ENCODE measurements at regions not wholly inside any gene's neighbourhood (a gene's known extent, or its start where the extent isn't known, plus 50 kb on each side); places are given as distances from the start of the nearest gene placed in this dataset.

- Histone ChIP-seq H3K4me2 (ENCODE audit: insufficient read depth, low read length) (no peak overlapping the region), H3K4me1 (ENCODE audit: insufficient read depth, low read length) (no peaks in the 10 kb centered on the region), H3K27ac (ENCODE audit: low read length) (no peak overlapping the region), H3K4me3 (ENCODE audit: low read depth in 1 of 2, low read length in 2 of 2) (no peak overlapping the region), H3K36me3 (ENCODE audit: insufficient read depth, low read length) (no peaks in the 10 kb centered on the region), H3K9me3 (ENCODE audit: insufficient read depth, low read length, severe bottlenecking) (no peaks in the 10 kb centered on the region), H3K79me2 (ENCODE audit: insufficient read depth, low read length) (no peaks in the 10 kb centered on the region), H2AFZ (ENCODE audit: low read depth, low read length) (no peak overlapping the region), H3K9ac (ENCODE audit: low read depth, low read length) (no peak overlapping the region), H4K20me1 (ENCODE audit: insufficient read depth, low read length) (no peaks in the 10 kb centered on the region), H3K27me3 (ENCODE audit: insufficient read depth, low read length, poor library complexity) (no peaks in the 10 kb centered on the region)
- DNase-seq: no peak
- ATAC-seq (ENCODE audit: insufficient read depth, low read depth): no peak
- TF ChIP-seq EZH2 (IDR thresholded peaks at IDR 0.05; ENCODE audit: borderline replicate concordance, low read depth, low read length, severe bottlenecking): no peak
- TF ChIP-seq, protein P1, sequence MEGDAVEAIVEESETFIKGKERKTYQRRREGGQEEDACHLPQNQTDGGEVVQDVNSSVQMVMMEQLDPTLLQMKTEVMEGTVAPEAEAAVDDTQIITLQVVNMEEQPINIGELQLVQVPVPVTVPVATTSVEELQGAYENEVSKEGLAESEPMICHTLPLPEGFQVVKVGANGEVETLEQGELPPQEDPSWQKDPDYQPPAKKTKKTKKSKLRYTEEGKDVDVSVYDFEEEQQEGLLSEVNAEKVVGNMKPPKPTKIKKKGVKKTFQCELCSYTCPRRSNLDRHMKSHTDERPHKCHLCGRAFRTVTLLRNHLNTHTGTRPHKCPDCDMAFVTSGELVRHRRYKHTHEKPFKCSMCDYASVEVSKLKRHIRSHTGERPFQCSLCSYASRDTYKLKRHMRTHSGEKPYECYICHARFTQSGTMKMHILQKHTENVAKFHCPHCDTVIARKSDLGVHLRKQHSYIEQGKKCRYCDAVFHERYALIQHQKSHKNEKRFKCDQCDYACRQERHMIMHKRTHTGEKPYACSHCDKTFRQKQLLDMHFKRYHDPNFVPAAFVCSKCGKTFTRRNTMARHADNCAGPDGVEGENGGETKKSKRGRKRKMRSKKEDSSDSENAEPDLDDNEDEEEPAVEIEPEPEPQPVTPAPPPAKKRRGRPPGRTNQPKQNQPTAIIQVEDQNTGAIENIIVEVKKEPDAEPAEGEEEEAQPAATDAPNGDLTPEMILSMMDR (IDR thresholded peaks at IDR 0.05; ENCODE audit: borderline replicate concordance, extremely low read depth, low read length, poor library complexity, severe bottlenecking): no peak
Measured at GRCh38 chr14:101031186-101031585, 127.7 kb upstream of the RTL1 start.

DNA sequence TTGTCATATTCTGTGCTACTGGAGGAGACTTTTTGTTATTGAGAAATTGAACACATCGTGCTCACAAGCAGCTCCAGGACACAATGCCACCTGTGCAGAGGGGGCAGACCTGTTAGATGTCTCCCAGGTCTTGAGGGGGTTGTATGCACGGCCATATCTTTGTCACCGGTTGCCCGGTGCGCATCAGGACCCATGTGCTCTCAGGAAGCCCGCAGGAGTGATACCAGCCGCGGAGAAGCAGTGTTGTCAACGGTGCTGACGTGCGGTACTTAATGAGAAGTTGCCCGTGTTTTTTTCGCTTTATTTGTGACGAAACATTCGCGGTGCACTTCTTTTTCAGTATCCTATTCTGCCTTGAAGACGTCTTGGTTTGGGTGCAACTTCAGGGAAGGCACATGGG lies 128.2 kb upstream of the RTL1 start:
- Histone ChIP-seq H3K27me3 (ENCODE audit: insufficient read depth, low read length, poor library complexity) (no peaks in the 10 kb centered on the region), H3K36me3 (ENCODE audit: insufficient read depth, low read length) (no peaks in the 10 kb centered on the region), H3K4me1 (ENCODE audit: insufficient read depth, low read length) (no peaks in the 10 kb centered on the region), H4K20me1 (ENCODE audit: insufficient read depth, low read length) (no peaks in the 10 kb centered on the region), H2AFZ (ENCODE audit: low read depth, low read length) (no peak overlapping the region), H3K9me3 (ENCODE audit: insufficient read depth, low read length, severe bottlenecking) (no peaks in the 10 kb centered on the region), H3K4me2 (ENCODE audit: insufficient read depth, low read length) (no peak overlapping the region), H3K27ac (ENCODE audit: low read length) (no peak overlapping the region), H3K79me2 (ENCODE audit: insufficient read depth, low read length) (no peaks in the 10 kb centered on the region), H3K4me3 (ENCODE audit: low read depth in 1 of 2, low read length in 2 of 2) (no peak overlapping the region), H3K9ac (ENCODE audit: low read depth, low read length) (no peak overlapping the region)
- DNase-seq (no peak), ATAC-seq (ENCODE audit: insufficient read depth, low read depth) (no peak)
- TF ChIP-seq EZH2 (IDR thresholded peaks at IDR 0.05; ENCODE audit: borderline replicate concordance, low read depth, low read length, severe bottlenecking): no peak
- TF ChIP-seq, protein P1 (IDR thresholded peaks at IDR 0.05; ENCODE audit: borderline replicate concordance, extremely low read depth, low read length, poor library complexity, severe bottlenecking): no peak

DNA sequence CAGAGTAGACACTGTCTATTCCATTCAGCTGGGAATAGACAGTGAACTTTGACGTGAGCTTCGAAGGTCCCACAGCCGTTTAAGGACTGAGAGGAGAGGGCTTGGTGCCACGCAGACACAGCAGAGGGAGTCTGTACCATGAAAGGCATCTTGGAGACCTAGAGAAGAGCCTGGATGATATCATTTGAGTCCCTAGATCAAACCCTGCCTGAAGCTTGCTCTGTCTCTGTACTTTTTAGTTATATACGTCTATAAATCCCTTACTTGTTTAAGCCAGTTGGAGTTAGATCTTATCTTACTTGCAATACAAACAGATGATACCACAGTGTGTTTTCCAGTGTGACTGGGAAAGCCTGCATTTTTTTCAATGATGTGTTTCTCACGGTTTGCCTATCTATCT lies 128.9 kb upstream of the RTL1 start:
- ATAC-seq (ENCODE audit: insufficient read depth, low read depth) (no peak), DNase-seq (no peak)
- Histone ChIP-seq H2AFZ (ENCODE audit: low read depth, low read length) (no peak overlapping the region), H3K4me1 (ENCODE audit: insufficient read depth, low read length) (no peaks in the 10 kb centered on the region), H3K27me3 (ENCODE audit: insufficient read depth, low read length, poor library complexity) (no peaks in the 10 kb centered on the region), H3K79me2 (ENCODE audit: insufficient read depth, low read length) (no peaks in the 10 kb centered on the region), H3K36me3 (ENCODE audit: insufficient read depth, low read length) (no peaks in the 10 kb centered on the region), H4K20me1 (ENCODE audit: insufficient read depth, low read length) (no peaks in the 10 kb centered on the region), H3K27ac (ENCODE audit: low read length) (no peak overlapping the region), H3K9me3 (ENCODE audit: insufficient read depth, low read length, severe bottlenecking) (no peaks in the 10 kb centered on the region), H3K9ac (ENCODE audit: low read depth, low read length) (no peak overlapping the region), H3K4me2 (ENCODE audit: insufficient read depth, low read length) (no peak overlapping the region), H3K4me3 (ENCODE audit: low read depth in 1 of 2, low read length in 2 of 2) (no peak overlapping the region)
- no peak for TF ChIP-seq EZH2 (IDR thresholded peaks at IDR 0.05; ENCODE audit: borderline replicate concordance, low read depth, low read length, severe bottlenecking)
- TF ChIP-seq, protein P1 (IDR thresholded peaks at IDR 0.05; ENCODE audit: borderline replicate concordance, extremely low read depth, low read length, poor library complexity, severe bottlenecking): no peak

GRCh38 chr14:101033006-101033405 lies 129.5 kb upstream of the RTL1 start:
- no peak for DNase-seq
- Histone ChIP-seq H3K9ac (ENCODE audit: low read depth, low read length) (no peak overlapping the region), H3K4me2 (ENCODE audit: insufficient read depth, low read length) (no peak overlapping the region), H3K79me2 (ENCODE audit: insufficient read depth, low read length) (no peaks in the 10 kb centered on the region), H3K27ac (ENCODE audit: low read length) (no peak overlapping the region), H3K4me3 (ENCODE audit: low read depth in 1 of 2, low read length in 2 of 2) (no peak overlapping the region), H3K4me1 (ENCODE audit: insufficient read depth, low read length) (no peaks in the 10 kb centered on the region), H3K36me3 (ENCODE audit: insufficient read depth, low read length) (no peaks in the 10 kb centered on the region), H3K9me3 (ENCODE audit: insufficient read depth, low read length, severe bottlenecking) (no peaks in the 10 kb centered on the region), H3K27me3 (ENCODE audit: insufficient read depth, low read length, poor library complexity) (no peaks in the 10 kb centered on the region), H2AFZ (ENCODE audit: low read depth, low read length) (no peak overlapping the region), H4K20me1 (ENCODE audit: insufficient read depth, low read length) (no peaks in the 10 kb centered on the region)
- ATAC-seq (ENCODE audit: insufficient read depth, low read depth): no peak
- TF ChIP-seq, protein P1 (IDR thresholded peaks at IDR 0.05; ENCODE audit: borderline replicate concordance, extremely low read depth, low read length, poor library complexity, severe bottlenecking): no peak
- no peak for TF ChIP-seq EZH2 (IDR thresholded peaks at IDR 0.05; ENCODE audit: borderline replicate concordance, low read depth, low read length, severe bottlenecking)
